ENCODE measurements at regions not wholly inside any gene's neighbourhood (a gene's known extent, or its start where the extent isn't known, plus 50 kb on each side); places are given as distances from the start of the nearest gene placed in this dataset.

GRCh38 chr6:80456724-80457438 lies 350.4 kb downstream of the BCKDHB start:
- no peak overlapping the region for H3K4me3 ChIP-seq (replicated peaks in 1 of 2; ENCODE audit: low read depth in 2 of 2, low read length in 2 of 2)
- no peak for DNase-seq (ENCODE audit: low read depth in 2 of 2)
- no peak for TF ChIP-seq CTCF (IDR thresholded peaks at IDR 0.05; ENCODE audit: low read depth, low read length)

GRCh38 chr6:80454661-80455365 lies 348.3 kb downstream of the BCKDHB start:
- DNase-seq (ENCODE audit: low read depth in 2 of 2), result peak; percentile 46 to 53
- no peak overlapping the region for H3K4me3 ChIP-seq (replicated peaks in 1 of 2; ENCODE audit: low read depth in 2 of 2, low read length in 2 of 2)
- no peak for TF ChIP-seq CTCF (IDR thresholded peaks at IDR 0.05; ENCODE audit: low read depth, low read length)

DNA sequence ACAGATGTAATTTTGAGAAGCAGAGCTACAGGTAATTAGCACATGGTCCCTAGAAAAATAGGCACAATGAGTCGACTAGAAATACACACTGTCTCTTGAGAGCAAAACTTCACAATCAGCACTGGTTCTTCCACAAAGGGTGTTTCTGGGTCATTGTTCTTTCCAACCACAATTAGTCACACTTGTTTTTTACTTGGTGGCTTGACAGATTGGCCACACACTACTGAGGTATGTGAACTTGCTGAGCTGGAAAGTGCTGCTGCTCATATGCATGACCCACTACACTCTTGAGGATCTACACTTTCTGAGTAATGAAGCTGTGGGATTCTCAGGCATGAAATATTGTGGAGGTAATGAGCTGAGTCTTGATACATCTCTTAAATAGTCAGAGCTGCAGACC lies 347.7 kb downstream of the BCKDHB start:
- DNase-seq (ENCODE audit: low read depth in 2 of 2), result peak; percentile 81 to 96
- TF ChIP-seq CTCF (IDR thresholded peaks at IDR 0.05; ENCODE audit: low read depth, low read length), result no peak
- H3K4me3 ChIP-seq (replicated peaks in 1 of 2; ENCODE audit: low read depth in 2 of 2, low read length in 2 of 2), result no peak overlapping the region

GRCh38 chr6:80449726-80450125 lies 343.3 kb downstream of the BCKDHB start:
- H3K4me3 ChIP-seq (replicated peaks in 1 of 2; ENCODE audit: low read depth in 2 of 2, low read length in 2 of 2), result no peak overlapping the region
- peak in 1 of 2 donors; percentile 30 for DNase-seq (ENCODE audit: low read depth in 2 of 2)
- TF ChIP-seq CTCF (IDR thresholded peaks at IDR 0.05; ENCODE audit: low read depth, low read length), result no peak

- no peak overlapping the region for H3K4me3 ChIP-seq (replicated peaks in 1 of 2; ENCODE audit: low read depth in 2 of 2, low read length in 2 of 2)
- no peak for TF ChIP-seq CTCF (IDR thresholded peaks at IDR 0.05; ENCODE audit: low read depth, low read length)
- no peak for DNase-seq (ENCODE audit: low read depth in 2 of 2)
These were observed 340.1 kb downstream of the BCKDHB start for GRCh38 chr6:80446454-80447045.

DNA sequence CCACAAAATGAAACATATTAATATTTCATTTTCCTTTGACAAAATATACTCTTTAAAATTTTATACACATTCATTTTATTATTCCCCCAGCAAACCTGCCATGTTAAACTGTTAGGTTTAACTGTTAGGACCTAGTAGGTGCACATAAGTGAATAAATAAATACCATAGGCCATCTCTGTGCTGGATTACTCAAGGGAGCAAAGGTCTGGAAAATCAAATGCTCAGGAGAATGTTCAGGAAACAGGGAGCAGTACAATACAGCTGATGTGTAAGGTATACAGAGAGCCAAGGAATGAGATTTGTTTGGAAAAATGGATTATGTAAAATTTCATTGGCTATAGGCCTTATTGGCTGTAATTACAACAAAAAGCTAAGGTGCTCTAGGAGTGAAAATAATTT lies 339.3 kb downstream of the BCKDHB start:
- no peak for TF ChIP-seq CTCF (IDR thresholded peaks at IDR 0.05; ENCODE audit: low read depth, low read length)
- no peak overlapping the region for H3K4me3 ChIP-seq (replicated peaks in 1 of 2; ENCODE audit: low read depth in 2 of 2, low read length in 2 of 2)
- no peak for DNase-seq (ENCODE audit: low read depth in 2 of 2)

All from cardiac fibroblast (primary cell).